ENCODE measurements at regions not wholly inside any gene's neighbourhood (a gene's known extent, or its start where the extent isn't known, plus 50 kb on each side); places are given as distances from the start of the nearest gene placed in this dataset.
"Not testable (repeated sequence)": the region's sequence is repeated elsewhere in the genome, so short reads cannot be mapped to it uniquely, and the experiment has no call there.

DNA sequence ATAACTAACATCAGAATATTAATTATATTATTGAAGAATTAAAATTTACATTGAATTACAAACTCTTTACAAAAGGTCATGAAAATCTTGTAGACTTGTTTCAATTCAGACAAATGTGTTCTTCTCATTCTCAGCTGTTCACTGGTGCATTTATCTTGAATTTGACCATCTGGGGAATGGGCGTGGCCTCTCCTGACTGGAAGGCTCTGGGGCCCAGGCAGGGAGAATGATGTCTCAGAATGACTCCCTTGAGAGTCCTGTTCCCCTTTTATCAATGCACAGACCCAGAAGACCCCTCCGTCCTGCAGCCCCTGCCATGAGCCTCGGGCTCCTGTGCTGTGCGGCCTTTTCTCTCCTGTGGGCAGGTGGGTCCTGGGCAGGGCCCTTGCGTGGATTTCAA lies 242.2 kb upstream of the PRSS1 start:
- H3K27me3 ChIP-seq (ENCODE audit: control insufficient read depth, insufficient read depth, low read length): peaks cover 30% of the 10 kb centered on the region
- POLR2A ChIA-PET (ENCODE audit: unreplicated experiment); H3K4me1 ChIP-seq (ENCODE audit: control insufficient read depth, insufficient read depth, low read length); H3K27ac ChIP-seq (ENCODE audit: insufficient read depth, low read length); H4K20me1 ChIP-seq (ENCODE audit: insufficient read depth, low read length); H3K14ac ChIP-seq (replicated peaks; ENCODE audit: low read depth, low read length); intact Hi-C loops (cut with micrococcal nuclease); DNase-seq; H3K18ac ChIP-seq (ENCODE audit: low read depth, low read length); H4K91ac ChIP-seq (ENCODE audit: insufficient read depth, low read depth, low read length); H2BK15ac ChIP-seq (ENCODE audit: low read depth, low read length); H4K8ac ChIP-seq (ENCODE audit: low read depth in 2 of 2, low read length in 2 of 2); in situ Hi-C loops (cut with MboI; ENCODE audit: low sequenced_read_pairs); CTCF ChIA-PET; H2AK9ac ChIP-seq (replicated peaks; ENCODE audit: low read depth, low read length, poor library complexity); H3K23ac ChIP-seq (ENCODE audit: low read depth, low read length); H3K9ac ChIP-seq (ENCODE audit: low read depth, low read length); H3K9me3 ChIP-seq (ENCODE audit: control insufficient read depth, insufficient read depth, low read length); H2BK5ac ChIP-seq (ENCODE audit: low read depth, low read length, poor library complexity, severe bottlenecking); H4K5ac ChIP-seq (ENCODE audit: low read depth, low read length); H3K79me1 ChIP-seq (ENCODE audit: low read depth in 1 of 2, low read length in 2 of 2); H3K56ac ChIP-seq (ENCODE audit: extremely low read depth, insufficient read depth, low read length); H2AFZ ChIP-seq (replicated peaks; ENCODE audit: low read length, poor library complexity); H3K9me1 ChIP-seq (ENCODE audit: insufficient read depth, low read length); H3K4me3 ChIP-seq (ENCODE audit: insufficient read depth, low read depth, low read length); H3K4ac ChIP-seq (ENCODE audit: low read depth, low read length); H3K36me3 ChIP-seq (ENCODE audit: control insufficient read depth, insufficient read depth, low read length); H2BK120ac ChIP-seq (ENCODE audit: low read depth, low read length); BruUV-seq (replicated peaks); H2AK5ac ChIP-seq (ENCODE audit: low read depth, low read length); ATAC-seq (ENCODE audit: low read depth); H3K4me2 ChIP-seq (ENCODE audit: low read depth, low read length); H2BK20ac ChIP-seq (ENCODE audit: low read depth, low read length): not testable (repeated sequence)
- 45% methylated on average over 2 of the region's 5 CpGs; no CpG with 5 or more reads in 1 of the 2 experiments for WGBS, 2 experiments (ENCODE audit: extremely low coverage in 2 of 2, insufficient read length in 1 of 2)
- dilution Hi-C loops (cut with HindIII; ENCODE audit: low sequenced_read_pairs, unreplicated experiment): loop anchor here (25.0 kb wide), 1 partner anchor 280 kb away; no protein-coding TSS in a partner anchor
